HEK293T (cell line): ENCODE measurements at regions not wholly inside any gene's neighbourhood (a gene's known extent, or its start where the extent isn't known, plus 50 kb on each side); places are given as distances from the start of the nearest gene placed in this dataset.
A peak's percentile ranks its signal among the peaks of the same experiment; 100 is the strongest.

Experiments used
- CTCF ChIA-PET: fragments of 350-600 bp; formaldehyde crosslinking; extraction: SDS; loops from one replicate; lab custom pipeline; 2021; ENCODE audit warnings: antibody characterized with exemption, inconsistent platforms; lab: Yijun Ruan, JAX
- POLR2A ChIA-PET: fragments of 350-600 bp; formaldehyde crosslinking; extraction: SDS; loops from one replicate; lab custom pipeline; 2020; ENCODE audit warnings: antibody characterized with exemption, inconsistent platforms; lab: Yijun Ruan, JAX
- DNase-seq: peaks from one replicate; pipeline ENCODE4 v3.0.0; 2012; ENCODE audit warnings: mixed read lengths; ENCODE audit errors: extremely low spot score
- ARNT ChIP-seq: fragments of 450-650 bp; IDR thresholded peaks from 2 replicates; pipeline ENCODE4 v1.6.1; 2017; ENCODE audit warnings: mild to moderate bottlenecking
- BHLHE40 ChIP-seq: fragments of 450-650 bp; IDR thresholded peaks from 2 replicates; pipeline ENCODE4 v1.6.1; 2016; ENCODE audit warnings: mild to moderate bottlenecking, moderate library complexity, borderline replicate concordance
- CTBP1 ChIP-seq: fragments of 450-650 bp; IDR thresholded peaks from 2 replicates; pipeline ENCODE4 v1.6.1; 2016; ENCODE audit warnings: borderline replicate concordance
- ELF4 ChIP-seq: fragments of 450-650 bp; IDR thresholded peaks from 2 replicates; pipeline ENCODE4 v1.6.1; 2017; ENCODE audit warnings: antibody characterized with exemption
- FOXA1 ChIP-seq: fragments of 450-650 bp; IDR thresholded peaks from 2 replicates; pipeline ENCODE4 v1.6.1; 2016; ENCODE audit warnings: mild to moderate bottlenecking
- FOXK2 ChIP-seq: fragments of 450-650 bp; IDR thresholded peaks from 2 replicates; pipeline ENCODE4 v1.6.1; 2016; ENCODE audit warnings: mild to moderate bottlenecking
- FOXM1 ChIP-seq: fragments of 450-650 bp; IDR thresholded peaks from 2 replicates; pipeline ENCODE4 v1.6.1; 2017; ENCODE audit warnings: mild to moderate bottlenecking, borderline replicate concordance
- HDGF ChIP-seq: fragments of 450-650 bp; IDR thresholded peaks from 2 replicates; pipeline ENCODE4 v1.6.1; 2017; ENCODE audit warnings: antibody characterized with exemption, borderline replicate concordance
- L3MBTL2 ChIP-seq: fragments of 450-650 bp; conservative IDR thresholded peaks from 2 replicates; pipeline ENCODE4 v1.6.1; 2016; ENCODE audit warnings: mild to moderate bottlenecking
- LEF1 ChIP-seq: fragments of 450-650 bp; IDR thresholded peaks from 2 replicates; pipeline ENCODE4 v1.6.1; 2017; ENCODE audit warnings: mild to moderate bottlenecking, borderline replicate concordance
- NFRKB ChIP-seq: fragments of 450-650 bp; IDR thresholded peaks from 2 replicates; pipeline ENCODE4 v1.6.1; 2016; ENCODE audit warnings: mild to moderate bottlenecking, moderate library complexity
- SP1 ChIP-seq: fragments of 450-650 bp; IDR thresholded peaks from 2 replicates; pipeline ENCODE4 v1.6.1; 2017
- SUZ12 ChIP-seq: fragments of 450-650 bp; IDR thresholded peaks from 2 replicates; pipeline ENCODE4 v1.6.1; 2016; ENCODE audit warnings: mild to moderate bottlenecking
- TARDBP ChIP-seq: fragments of 450-650 bp; IDR thresholded peaks from 2 replicates; pipeline ENCODE4 v1.6.1; 2016
- ZNF384 ChIP-seq: fragments of 450-650 bp; IDR thresholded peaks from 2 replicates; pipeline ENCODE4 v1.6.1; 2016
- TF ChIP-seq, protein P1 (sequence below): fragments of 450-650 bp; IDR thresholded peaks from 2 replicates; pipeline ENCODE4 v1.6.1; 2016

DNA sequence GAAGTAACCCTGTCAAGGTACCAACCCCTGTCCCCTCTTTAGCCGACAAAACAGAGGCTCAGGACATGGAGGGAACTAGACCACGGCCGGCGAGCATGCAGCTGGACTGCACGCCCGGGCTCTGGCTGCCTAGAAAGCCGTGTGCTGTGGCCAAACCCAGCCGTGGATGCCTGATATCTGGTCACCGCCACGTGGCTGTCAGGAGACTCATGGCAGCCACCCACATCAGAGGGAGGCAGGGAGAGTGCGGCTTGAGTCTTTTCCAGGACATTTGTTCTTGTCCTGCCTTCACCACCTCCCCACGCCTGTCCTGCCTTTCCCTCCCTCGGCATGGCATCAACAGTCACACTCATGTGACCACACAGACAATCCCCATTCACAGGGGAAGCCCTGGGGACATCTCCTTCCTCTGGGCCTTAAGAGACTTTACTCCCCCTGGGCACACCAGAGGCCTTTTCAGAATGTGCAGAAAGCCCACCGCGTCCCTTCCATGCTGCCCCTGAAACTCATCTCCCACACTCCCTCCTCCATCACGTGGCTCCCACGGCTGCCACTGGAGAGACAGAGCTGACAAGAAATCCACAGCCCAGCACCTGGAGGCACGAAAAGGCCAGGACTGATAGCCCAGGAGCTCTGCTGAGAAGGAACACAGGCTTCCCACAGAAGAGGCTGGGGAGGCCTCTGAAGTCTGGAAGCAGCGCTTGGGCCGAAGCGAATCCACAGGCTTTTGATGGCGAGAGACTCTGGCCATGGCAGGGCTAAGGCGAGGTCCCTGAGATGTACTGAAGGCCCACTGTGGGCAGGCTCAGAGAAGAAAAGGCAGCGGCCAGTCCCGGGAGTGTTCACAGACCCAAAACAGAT is 71.2 kb upstream of the IQSEC1 start:
- TF ChIP-seq CTBP1: no peak
- no peak for TF ChIP-seq TARDBP
- TF ChIP-seq ZNF384: no peak
- no peak for TF ChIP-seq SUZ12
- TF ChIP-seq ARNT: no peak
- no peak for TF ChIP-seq NFRKB
- no peak for TF ChIP-seq FOXA1
- TF ChIP-seq ELF4: no peak
- ChIA-PET CTCF (no interaction called here), POLR2A (no interaction called here)
- no peak for DNase-seq

DNA sequence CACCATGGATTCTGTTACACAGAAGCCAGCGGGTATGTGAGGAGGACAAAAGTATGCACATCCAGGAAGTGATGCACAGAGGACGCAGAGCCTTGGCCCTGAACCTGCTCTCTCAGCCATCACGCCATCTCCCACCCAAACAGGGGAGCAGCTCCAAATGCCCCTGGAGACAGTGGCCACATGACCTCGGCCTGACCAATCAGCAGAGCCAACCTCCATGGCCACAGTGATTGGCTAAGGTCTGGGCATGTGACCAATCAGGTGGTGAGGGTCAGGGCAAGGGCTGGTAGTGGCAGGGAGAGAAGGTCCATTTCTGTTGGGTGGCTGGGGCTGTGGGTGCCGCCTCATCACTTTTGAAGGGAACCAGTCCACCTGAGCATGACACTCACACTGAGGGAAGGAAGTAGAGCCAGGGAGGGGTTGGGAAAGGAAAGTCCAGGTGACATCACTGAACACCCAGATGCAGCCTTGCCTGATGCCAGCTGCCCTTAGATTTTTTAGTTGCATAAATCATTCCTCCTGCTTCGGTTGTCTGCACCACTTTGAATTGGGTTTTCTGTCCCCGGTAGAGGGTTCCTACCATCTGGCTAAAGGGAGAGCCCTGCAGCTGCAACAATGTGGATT is 70.3 kb upstream of the IQSEC1 start:
- DNase-seq: no peak
- TF ChIP-seq CTBP1: no peak
- no peak for TF ChIP-seq SUZ12
- no peak for TF ChIP-seq FOXM1
- TF ChIP-seq NFRKB: no peak
- ChIA-PET CTCF (interaction anchor here (1.1 kb wide), 1 partner anchor 314 kb away, joined by 6 read pairs; no protein-coding TSS in a partner anchor), POLR2A (no interaction called here)

DNA sequence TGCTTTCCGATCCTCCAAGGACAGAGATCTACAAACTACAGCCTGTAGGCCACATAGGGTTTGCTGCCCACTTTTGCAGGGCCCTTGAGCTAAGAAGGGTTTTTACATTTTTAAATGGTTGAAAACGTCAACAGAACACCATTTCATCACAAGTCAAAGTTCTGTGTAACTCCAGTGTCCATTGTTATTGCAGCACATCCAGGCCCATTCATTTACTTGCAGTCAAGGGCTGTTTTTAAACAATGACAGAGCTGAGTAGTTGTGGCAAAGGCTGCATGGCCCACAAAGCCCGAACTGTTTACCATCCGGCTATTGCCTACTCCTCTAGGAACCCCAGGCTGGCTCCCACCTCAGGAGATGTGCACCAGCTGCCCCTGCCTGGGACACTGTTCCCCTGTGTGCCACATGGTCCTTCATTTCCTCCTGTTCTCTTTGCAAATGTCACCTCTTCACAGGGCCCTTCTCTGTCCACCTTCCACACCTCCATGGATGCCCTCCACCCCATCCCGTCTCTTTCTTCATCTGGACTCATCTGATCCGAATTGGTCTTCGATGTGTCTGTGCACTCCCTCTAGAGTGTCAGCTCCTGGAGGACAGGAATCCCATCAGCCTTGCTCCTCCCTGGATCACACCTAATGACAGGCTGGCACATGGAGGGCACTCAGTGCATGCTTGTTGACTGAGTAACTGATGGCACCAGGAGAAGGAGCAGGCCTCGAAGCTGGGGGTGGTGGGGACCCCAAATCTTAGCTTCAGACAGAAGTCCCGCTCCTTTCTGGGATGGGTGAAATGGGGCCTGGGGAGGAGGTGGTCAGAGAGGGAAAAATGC is 69.5 kb upstream of the IQSEC1 start:
- TF ChIP-seq FOXA1 (no peak), NFRKB (no peak), TARDBP (no peak), FOXM1 (no peak), LEF1 (no peak), SUZ12 (no peak), BHLHE40 (no peak), FOXK2 (no peak)
- TF ChIP-seq, protein P1, sequence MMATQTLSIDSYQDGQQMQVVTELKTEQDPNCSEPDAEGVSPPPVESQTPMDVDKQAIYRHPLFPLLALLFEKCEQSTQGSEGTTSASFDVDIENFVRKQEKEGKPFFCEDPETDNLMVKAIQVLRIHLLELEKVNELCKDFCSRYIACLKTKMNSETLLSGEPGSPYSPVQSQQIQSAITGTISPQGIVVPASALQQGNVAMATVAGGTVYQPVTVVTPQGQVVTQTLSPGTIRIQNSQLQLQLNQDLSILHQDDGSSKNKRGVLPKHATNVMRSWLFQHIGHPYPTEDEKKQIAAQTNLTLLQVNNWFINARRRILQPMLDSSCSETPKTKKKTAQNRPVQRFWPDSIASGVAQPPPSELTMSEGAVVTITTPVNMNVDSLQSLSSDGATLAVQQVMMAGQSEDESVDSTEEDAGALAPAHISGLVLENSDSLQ: no peak
- POLR2A ChIA-PET: interaction anchor here (0.6 kb wide), 1 partner anchor 277 kb away, joined by 3 read pairs; the partner anchor contains the start of gene NUP210
- DNase-seq: no peak
- CTCF ChIA-PET: interaction anchor here (1.1 kb wide), 1 partner anchor 315 kb away, joined by 6 read pairs; no protein-coding TSS in a partner anchor

DNA sequence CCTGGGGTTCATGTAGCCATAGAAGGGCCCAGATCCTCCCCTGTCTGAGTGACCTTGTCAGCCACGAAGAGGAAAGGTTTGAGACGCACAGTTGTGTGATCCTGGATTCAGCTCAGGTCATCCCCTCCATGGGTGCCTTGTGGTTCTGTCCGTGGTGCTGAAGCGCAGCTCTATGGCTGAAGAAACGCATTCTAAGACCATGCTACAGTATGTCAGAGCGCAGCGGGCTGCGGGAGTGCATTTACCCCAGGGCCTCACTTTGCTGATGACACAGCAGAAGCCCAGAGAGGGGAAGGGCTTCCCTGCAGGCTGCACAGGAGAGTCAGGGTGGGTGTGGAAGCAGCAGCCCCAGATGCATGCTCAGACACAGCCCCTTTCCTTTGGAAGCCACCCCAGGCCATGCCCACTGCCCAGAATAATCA is 68.8 kb upstream of the IQSEC1 start:
- CTCF ChIA-PET: interaction anchor here (1.1 kb wide), 1 partner anchor 315 kb away, joined by 6 read pairs; no protein-coding TSS in a partner anchor
- POLR2A ChIA-PET: interaction anchor here (0.6 kb wide), 1 partner anchor 278 kb away, joined by 3 read pairs; the partner anchor contains the start of gene NUP210
- TF ChIP-seq NFRKB: no peak
- no peak for TF ChIP-seq FOXM1
- no peak for TF ChIP-seq ELF4
- TF ChIP-seq CTBP1: no peak
- TF ChIP-seq HDGF: no peak
- TF ChIP-seq, protein P1: no peak
- TF ChIP-seq L3MBTL2: no peak
- no peak for TF ChIP-seq ARNT
- no peak for TF ChIP-seq FOXK2
- TF ChIP-seq BHLHE40: no peak
- no peak for TF ChIP-seq ZNF384
- TF ChIP-seq LEF1: no peak
- no peak for TF ChIP-seq FOXA1
- no peak for TF ChIP-seq SUZ12
- peak; percentile 46 for DNase-seq

DNA sequence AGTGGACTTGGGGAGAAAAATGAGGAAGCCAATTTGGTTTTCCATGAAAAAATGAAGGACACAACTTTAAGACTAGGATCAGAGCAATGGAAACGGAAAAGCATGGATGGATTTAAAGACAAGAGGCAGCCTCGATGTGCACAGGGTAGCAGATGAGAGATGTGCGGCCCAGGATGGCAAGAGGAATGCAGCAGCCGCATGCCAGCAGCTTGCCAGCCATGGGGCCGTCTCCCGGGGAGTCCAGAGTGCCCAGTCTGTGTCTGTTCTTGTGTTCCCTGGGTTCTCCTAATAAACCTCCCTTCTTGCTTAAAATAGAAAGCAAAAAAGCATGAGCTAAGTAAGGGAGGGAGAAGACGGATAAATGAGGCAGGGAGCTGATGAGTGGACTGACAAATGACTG is 68.0 kb upstream of the IQSEC1 start:
- TF ChIP-seq NFRKB (no peak), SP1 (no peak), ARNT (no peak), CTBP1 (no peak), LEF1 (no peak), L3MBTL2 (no peak), SUZ12 (no peak), HDGF (no peak), ELF4 (no peak), BHLHE40 (no peak), TARDBP (no peak), ZNF384 (no peak)
- TF ChIP-seq, protein P1: no peak
- ChIA-PET CTCF (no interaction called here), POLR2A (no interaction called here)
- no peak for DNase-seq
